Pancreas (tissue), 10 donors: ENCODE measurements at regions not wholly inside any gene's neighbourhood (a gene's known extent, or its start where the extent isn't known, plus 50 kb on each side); places are given as distances from the start of the nearest gene placed in this dataset.

Source experiments
- ATAC-seq, 4 donors: fragments of 200-7000 bp; cut with Tn5 transposase; one replicate each; pipeline versions ENCODE4 v1.8.0 to v1.9.1; 2020; ENCODE audit warnings: mild to moderate bottlenecking in 4 of 4, moderate library complexity in 4 of 4
- DNase-seq, 6 donors: peaks; one replicate each; pipeline ENCODE4 v3.0.0-alpha.2; 2020
- FAIRE-seq: peaks from 2 replicates; lab custom pipeline; 2012; peaks lifted over from hg19 to GRCh38; lab: Jason Lieb, UNC
- H3K27ac ChIP-seq, 4 donors: fragments of 200-600 bp; sonication (generic); 1 replicate in 3 of 4; 2 replicates in 1 of 4; pipeline versions ENCODE4 v1.5.0 to v1.8.0; 2020
- H3K27me3 ChIP-seq, 4 donors: fragments of 200-600 bp; one replicate each; pipeline ENCODE4 v1.8.0; 2021
- H3K36me3 ChIP-seq, 3 donors: fragments of 200-600 bp; sonication (generic) in 1 of 3; one replicate each; pipeline versions ENCODE4 v1.5.0 to v1.8.0; 2020 to 2021
- H3K4me1 ChIP-seq, 3 donors: fragments of 200-600 bp; one replicate each; pipeline ENCODE4 v1.8.0; 2021
- H3K4me3 ChIP-seq, 4 donors: fragments of 200-600 bp; sonication (generic) in 2 of 4; one replicate each; pipeline versions ENCODE4 v1.5.0 to v1.8.0; 2020 to 2021
- H3K9me3 ChIP-seq, 4 donors: fragments of 200-600 bp; one replicate each; pipeline ENCODE4 v1.8.0; 2021
- WGBS, 2 donors: extraction: QIAGEN DNeasy Blood & Tissue Kit; methylation state at CpG; one replicate each; pipeline ENCODE4 v1.1.7; 2013; 5-methylcytosine and 5-hydroxymethylcytosine counted together
- intact Hi-C, 3 donors: fragments of 100-400 bp; cut with DNase I; formaldehyde crosslinking; loops; one replicate each; pipeline versions ENCODE4 v1.11.1 to v1.14.2; 2022
- TF ChIP-seq, protein P1 (sequence below), 4 donors: fragments of 200-600 bp; sonication (generic) in 3 of 4; IDR thresholded peaks; one replicate each; pipeline versions ENCODE4 v1.5.0 to v1.8.0; 2021; ENCODE audit warnings: antibody characterized with exemption in 4 of 4
- donor health status: healthy with polysubstance abuse.
- donor health status: DM: no; HTN: no; CAD: no; lungs with moderate emphysema.
- donor health status: DM: no; HTN: no; CAD: no.
- donor health status: control.
- donor health status: control.
- donor health status: Bipolar disorder and iron deficiency.
- donor health status: DM: yes; HTN: yes; CAD: no.
- donor health status: DM: no; HTN: no; CAD: no.
- donor health status: DM: no; HTN: no; CAD: no.
- donor health status: DM: yes; HTN: yes; CAD: no.

GRCh38 chr5:68387074-68387796 lies 171.7 kb downstream of the PIK3R1 start:
- TF ChIP-seq, protein P1, sequence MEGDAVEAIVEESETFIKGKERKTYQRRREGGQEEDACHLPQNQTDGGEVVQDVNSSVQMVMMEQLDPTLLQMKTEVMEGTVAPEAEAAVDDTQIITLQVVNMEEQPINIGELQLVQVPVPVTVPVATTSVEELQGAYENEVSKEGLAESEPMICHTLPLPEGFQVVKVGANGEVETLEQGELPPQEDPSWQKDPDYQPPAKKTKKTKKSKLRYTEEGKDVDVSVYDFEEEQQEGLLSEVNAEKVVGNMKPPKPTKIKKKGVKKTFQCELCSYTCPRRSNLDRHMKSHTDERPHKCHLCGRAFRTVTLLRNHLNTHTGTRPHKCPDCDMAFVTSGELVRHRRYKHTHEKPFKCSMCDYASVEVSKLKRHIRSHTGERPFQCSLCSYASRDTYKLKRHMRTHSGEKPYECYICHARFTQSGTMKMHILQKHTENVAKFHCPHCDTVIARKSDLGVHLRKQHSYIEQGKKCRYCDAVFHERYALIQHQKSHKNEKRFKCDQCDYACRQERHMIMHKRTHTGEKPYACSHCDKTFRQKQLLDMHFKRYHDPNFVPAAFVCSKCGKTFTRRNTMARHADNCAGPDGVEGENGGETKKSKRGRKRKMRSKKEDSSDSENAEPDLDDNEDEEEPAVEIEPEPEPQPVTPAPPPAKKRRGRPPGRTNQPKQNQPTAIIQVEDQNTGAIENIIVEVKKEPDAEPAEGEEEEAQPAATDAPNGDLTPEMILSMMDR (IDR thresholded peaks at IDR 0.05): no peak
- Histone ChIP-seq H3K27me3 (no peaks in the 10 kb centered on the region), H3K4me3 (no peak overlapping the region), H3K27ac (no peak overlapping the region), H3K36me3 (no peaks in the 10 kb centered on the region), H3K9me3 (no peaks in the 10 kb centered on the region), H3K4me1 (no peaks in the 10 kb centered on the region)
- 96 to 97% methylated on average over 4 of the region's 4 CpGs for WGBS, 2 donors
- no peak for DNase-seq
- ATAC-seq: no peak
- intact Hi-C loops: no loop called here
- no peak for FAIRE-seq

GRCh38 chr5:68389618-68390017 lies 174.1 kb downstream of the PIK3R1 start:
- TF ChIP-seq, protein P1 (IDR thresholded peaks at IDR 0.05): no peak
- ATAC-seq (no peak), DNase-seq (no peak), FAIRE-seq (no peak)
- H3K27me3 ChIP-seq: no peaks in the 10 kb centered on the region
- H3K4me3 ChIP-seq: no peak overlapping the region
- no peaks in the 10 kb centered on the region for H3K4me1 ChIP-seq
- intact Hi-C loops: no loop called here
- WGBS, 2 donors: 64 to 65% methylated on average over 3 of the region's 3 CpGs
- no peak overlapping the region for H3K27ac ChIP-seq
- no peaks in the 10 kb centered on the region for H3K9me3 ChIP-seq
- H3K36me3 ChIP-seq: no peaks in the 10 kb centered on the region

- DNase-seq (no peak), ATAC-seq (no peak), FAIRE-seq (no peak)
- no peak overlapping the region for H3K27ac ChIP-seq
- H3K9me3 ChIP-seq: no peaks in the 10 kb centered on the region
- no peak overlapping the region for H3K4me3 ChIP-seq
- peaks cover 9 to 14% (median 10%) of the 10 kb centered on the region in 3 donors for H3K4me1 ChIP-seq
- intact Hi-C loops: no loop called here
- H3K27me3 ChIP-seq: no peaks in the 10 kb centered on the region
- TF ChIP-seq, protein P1 (IDR thresholded peaks at IDR 0.05): no peak
- H3K36me3 ChIP-seq: no peaks in the 10 kb centered on the region
- WGBS, 2 donors: 38 to 42% methylated on average over 2 of the region's 2 CpGs
These were observed 177.1 kb downstream of the PIK3R1 start for GRCh38 chr5:68392617-68393016.

DNA sequence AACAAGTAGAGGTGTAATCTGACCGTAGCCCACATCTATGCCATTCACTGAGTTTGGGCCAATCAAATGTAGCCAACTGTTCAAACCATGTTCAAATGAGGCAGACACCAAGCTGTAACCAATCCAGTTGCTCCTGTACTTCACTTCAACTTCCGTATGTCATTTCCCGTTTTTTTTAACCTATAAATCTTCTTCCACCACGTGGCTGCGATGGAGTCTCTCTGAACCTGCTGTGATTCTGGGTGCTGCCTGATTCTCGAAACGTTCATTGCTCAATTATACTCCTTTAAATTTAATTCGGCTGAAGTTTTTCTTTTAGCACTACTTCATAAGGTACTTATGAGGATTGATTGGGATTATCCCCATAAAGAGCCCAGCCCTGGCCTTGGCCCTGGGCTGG lies 179.7 kb downstream of the PIK3R1 start:
- ATAC-seq: no peak
- Histone ChIP-seq H3K27me3 (no peaks in the 10 kb centered on the region), H3K4me1 (peaks cover 9 to 14% (median 10%) of the 10 kb centered on the region in 3 donors), H3K36me3 (no peaks in the 10 kb centered on the region), H3K4me3 (no peak overlapping the region), H3K9me3 (no peaks in the 10 kb centered on the region), H3K27ac (peak overlapping the region; percentile 57 to 82 (median 64))
- TF ChIP-seq, protein P1 (IDR thresholded peaks at IDR 0.05): no peak
- FAIRE-seq: no peak
- intact Hi-C loops: no loop called here
- DNase-seq: no peak
- WGBS, 2 donors: 89 to 96% methylated on average over 8 of the region's 8 CpGs

DNA sequence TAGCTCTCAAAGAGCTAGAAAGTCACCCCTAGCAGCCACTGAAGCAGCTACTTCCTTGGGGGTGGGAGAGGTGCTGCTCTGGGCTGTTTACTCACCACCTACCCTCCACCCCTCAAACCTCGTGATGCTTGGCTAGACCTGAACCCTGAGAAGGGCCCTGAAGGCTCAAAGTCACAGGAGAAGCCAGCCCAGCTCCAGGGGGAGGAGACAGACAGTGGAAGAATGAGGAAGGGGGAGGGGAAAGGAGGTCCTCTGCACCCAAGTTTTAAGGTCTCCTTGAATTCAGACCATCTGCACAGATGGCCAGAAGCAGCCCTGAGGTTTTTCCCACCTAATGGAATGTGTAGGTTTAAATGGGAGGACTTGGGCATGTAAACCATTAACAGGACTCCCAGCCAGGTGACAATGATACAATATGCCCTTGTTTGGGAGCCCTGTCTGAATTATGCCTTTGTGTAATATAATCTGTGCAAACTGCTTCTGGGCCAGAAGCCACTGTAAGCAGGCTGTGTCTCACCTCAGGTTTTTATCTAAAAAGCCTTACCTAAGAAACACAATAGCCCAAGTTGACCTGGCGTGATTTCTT lies 180.5 kb downstream of the PIK3R1 start:
- no peaks in the 10 kb centered on the region for H3K27me3 ChIP-seq
- H3K36me3 ChIP-seq: no peaks in the 10 kb centered on the region
- peaks cover 9 to 14% (median 10%) of the 10 kb centered on the region in 3 donors for H3K4me1 ChIP-seq
- FAIRE-seq: peak; percentile 63
- peak overlapping the region; percentile 57 to 82 (median 64) for H3K27ac ChIP-seq
- H3K9me3 ChIP-seq: no peaks in the 10 kb centered on the region
- WGBS, 2 donors: 13 to 14% methylated on average over 2 of the region's 2 CpGs
- DNase-seq: peak in 3 of 6 donors; percentile 29 to 46 (median 41)
- intact Hi-C loops: no loop called here
- TF ChIP-seq, protein P1 (IDR thresholded peaks at IDR 0.05): no peak
- ATAC-seq: peak; percentile 78 to 92 (median 88)
- H3K4me3 ChIP-seq: no peak overlapping the region
